Fibroblast of lung (primary cell): ENCODE measurements at regions not wholly inside any gene's neighbourhood (a gene's known extent, or its start where the extent isn't known, plus 50 kb on each side); places are given as distances from the start of the nearest gene placed in this dataset.

Experiments used
- DNase-seq, 2 donors: peaks; one replicate each; pipeline versions ENCODE4 v3.0.0 to v3.0.0-alpha.2; 2010; ENCODE audit warnings: low read depth in 2 of 2
- H2AFZ ChIP-seq: 2 replicates; pipeline ENCODE4 v1.5.1; 2012; ENCODE audit warnings: low read length, control low read depth, inconsistent platforms
- H3K27ac ChIP-seq: 2 replicates; pipeline ENCODE4 v1.5.1; 2011; ENCODE audit warnings: low read length, control low read depth; ENCODE audit not compliant: insufficient read depth
- H3K27me3 ChIP-seq: 2 replicates; pipeline ENCODE4 v1.5.1; 2011; ENCODE audit warnings: mild to moderate bottlenecking, low read length; ENCODE audit not compliant: control insufficient read depth, insufficient read depth
- H3K36me3 ChIP-seq: 2 replicates; pipeline ENCODE4 v1.5.1; 2011; ENCODE audit warnings: low read length; ENCODE audit not compliant: control insufficient read depth, insufficient read depth
- H3K4me1 ChIP-seq: 2 replicates; pipeline ENCODE4 v1.5.1; 2011; ENCODE audit warnings: low read length; ENCODE audit not compliant: control insufficient read depth, insufficient read depth; ENCODE audit errors: extremely low read depth
- H3K4me2 ChIP-seq: 2 replicates; pipeline ENCODE4 v1.5.1; 2011; ENCODE audit warnings: low read length, control low read depth; ENCODE audit not compliant: insufficient read depth; ENCODE audit errors: extremely low read depth
- H3K4me3 ChIP-seq, 4 experiments: fragments of 200-600 bp in 1 of 4; sonication (generic) in 1 of 4; replicated peaks in 1 of 4; 2 replicates each; pipeline ENCODE4 v1.5.1; 2011 to 2016; ENCODE audit warnings: low read length in 4 of 4, low read depth in 3 of 4, mild to moderate bottlenecking in 3 of 4, control low read depth in 2 of 4, inconsistent platforms in 1 of 4, mixed read lengths in 1 of 4; ENCODE audit not compliant: insufficient read depth in 1 of 4; ENCODE audit errors: control extremely low read depth in 1 of 4
- H3K79me2 ChIP-seq: 2 replicates; pipeline ENCODE4 v1.5.1; 2012; ENCODE audit warnings: mild to moderate bottlenecking, low read length, inconsistent platforms; ENCODE audit not compliant: control insufficient read depth, insufficient read depth
- H3K9ac ChIP-seq: 2 replicates; pipeline ENCODE4 v1.5.1; 2011; ENCODE audit warnings: mild to moderate bottlenecking, low read length, control low read depth; ENCODE audit not compliant: insufficient read depth
- H3K9me3 ChIP-seq: 2 replicates; pipeline ENCODE4 v1.5.1; 2012; ENCODE audit warnings: low read depth, low read length; ENCODE audit not compliant: control insufficient read depth, insufficient read depth
- H4K20me1 ChIP-seq: 2 replicates; pipeline ENCODE4 v1.5.1; 2011; ENCODE audit warnings: low read length; ENCODE audit not compliant: control insufficient read depth, insufficient read depth; ENCODE audit errors: extremely low read depth
- CTCF ChIP-seq, 2 donors: IDR thresholded peaks in 1 of 2; conservative IDR thresholded peaks in 1 of 2; 1 replicate in 1 of 2; 2 replicates in 1 of 2; pipeline ENCODE4 v1.5.1; 2011 to 2012; ENCODE audit warnings: low read length in 2 of 2, control low read depth in 1 of 2, inconsistent platforms in 1 of 2, low read depth in 1 of 2, mild to moderate bottlenecking in 1 of 2
- EZH2 ChIP-seq: IDR thresholded peaks from 2 replicates; pipeline ENCODE4 v1.5.1; 2012; ENCODE audit warnings: low read length, control low read depth, mild to moderate bottlenecking; ENCODE audit errors: missing control alignments

GRCh38 chr4:152075253-152075928 lies 314.6 kb upstream of the GATB start:
- Histone ChIP-seq H3K4me3 (no peak overlapping the region), H3K79me2 (no peaks in the 10 kb centered on the region), H3K4me1 (no peaks in the 10 kb centered on the region), H3K4me2 (no peak overlapping the region), H2AFZ (no peak overlapping the region), H4K20me1 (no peaks in the 10 kb centered on the region), H3K36me3 (no peaks in the 10 kb centered on the region), H3K9ac (no peak overlapping the region), H3K9me3 (no peaks in the 10 kb centered on the region), H3K27ac (no peak overlapping the region), H3K27me3 (peaks cover 5% of the 10 kb centered on the region)
- no peak for DNase-seq
- no peak for TF ChIP-seq EZH2
- no peak for TF ChIP-seq CTCF (conservative IDR thresholded peaks at IDR 0.05 in 1 of 2, IDR thresholded peaks at IDR 0.05 in 1 of 2; ENCODE audit: low read depth in 1 of 2, low read length in 2 of 2)

- peaks cover 5% of the 10 kb centered on the region for H3K27me3 ChIP-seq
- H3K4me2 ChIP-seq: no peak overlapping the region
- H4K20me1 ChIP-seq: no peaks in the 10 kb centered on the region
- no peak overlapping the region for H3K9ac ChIP-seq
- TF ChIP-seq CTCF (conservative IDR thresholded peaks at IDR 0.05 in 1 of 2, IDR thresholded peaks at IDR 0.05 in 1 of 2; ENCODE audit: low read depth in 1 of 2, low read length in 2 of 2) (no peak), EZH2 (no peak)
- H2AFZ ChIP-seq: no peak overlapping the region
- H3K36me3 ChIP-seq: no peaks in the 10 kb centered on the region
- DNase-seq: no peak
- no peak overlapping the region for H3K4me3 ChIP-seq
- no peaks in the 10 kb centered on the region for H3K79me2 ChIP-seq
- no peak overlapping the region for H3K27ac ChIP-seq
- no peaks in the 10 kb centered on the region for H3K4me1 ChIP-seq
- no peaks in the 10 kb centered on the region for H3K9me3 ChIP-seq
Observed at GRCh38 chr4:152074573-152074972, 313.8 kb upstream of the GATB start.

GRCh38 chr4:152074088-152074437 lies 313.3 kb upstream of the GATB start:
- Histone ChIP-seq H3K4me2 (no peak overlapping the region), H3K27ac (no peak overlapping the region)

More at GRCh38 chr4:152074088-152074437, 313.3 kb upstream of the GATB start:
- Histone ChIP-seq H2AFZ (no peak overlapping the region), H3K4me1 (no peaks in the 10 kb centered on the region), H3K79me2 (no peaks in the 10 kb centered on the region), H3K9me3 (no peaks in the 10 kb centered on the region), H3K9ac (no peak overlapping the region), H3K27me3 (peaks cover 5% of the 10 kb centered on the region), H3K36me3 (no peaks in the 10 kb centered on the region), H4K20me1 (no peaks in the 10 kb centered on the region), H3K4me3 (no peak overlapping the region)
- DNase-seq: no peak
- TF ChIP-seq CTCF (conservative IDR thresholded peaks at IDR 0.05 in 1 of 2, IDR thresholded peaks at IDR 0.05 in 1 of 2; ENCODE audit: low read depth in 1 of 2, low read length in 2 of 2) (no peak), EZH2 (no peak)
